GM18508 (cell line): ENCODE measurements at regions not wholly inside any gene's neighbourhood (a gene's known extent, or its start where the extent isn't known, plus 50 kb on each side); places are given as distances from the start of the nearest gene placed in this dataset.

Source experiments
- ATAC-seq: cut with Tn5 transposase; IDR thresholded peaks from one replicate; pipeline ENCODE4 v1.9.1; 2021; ENCODE audit warnings: moderate number of reproducible peaks; ENCODE audit not compliant: insufficient read depth, unreplicated experiment

DNA sequence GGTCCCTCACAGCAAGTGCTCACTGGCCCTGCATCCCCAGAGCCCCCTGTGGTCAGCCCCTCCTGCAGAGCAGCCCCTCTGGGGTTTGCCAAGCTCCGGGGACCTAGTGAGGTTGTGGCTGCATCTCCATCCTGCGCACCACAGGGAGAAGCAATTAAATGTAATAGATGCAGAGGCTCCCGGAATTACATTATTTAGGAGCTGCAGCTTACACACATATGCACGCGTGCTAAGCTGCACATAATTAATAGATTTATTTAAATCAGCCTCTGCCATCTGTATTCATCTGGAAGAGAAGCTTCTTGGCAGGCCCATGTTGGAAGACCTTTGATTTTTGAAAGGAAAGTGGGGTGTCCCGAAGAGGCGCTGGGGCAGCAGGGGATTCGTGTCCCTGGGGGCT lies 1271.5 kb downstream of the BRD1 start:
- ATAC-seq = no peak

DNA sequence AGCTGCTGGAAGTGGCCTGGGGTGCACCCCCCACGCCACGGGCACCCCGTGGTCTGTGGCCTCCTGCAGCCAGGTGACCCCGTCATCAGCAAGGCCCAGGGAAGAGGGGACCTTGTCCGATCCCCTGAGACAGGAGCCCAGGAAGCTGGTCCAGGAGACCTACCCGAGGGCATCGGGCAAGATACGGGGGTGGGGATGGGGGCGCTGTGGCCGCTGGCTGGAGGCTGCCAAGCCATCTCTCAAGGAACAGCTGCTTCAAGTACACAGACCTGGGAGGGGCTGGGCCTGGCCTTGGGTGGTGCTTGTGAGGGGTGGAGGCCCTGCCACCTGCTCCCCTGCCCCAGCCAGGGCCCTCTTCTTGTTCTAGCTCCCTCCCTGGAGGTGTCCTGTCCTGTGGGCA lies 1272.1 kb downstream of the BRD1 start:
- ATAC-seq = no peak

DNA sequence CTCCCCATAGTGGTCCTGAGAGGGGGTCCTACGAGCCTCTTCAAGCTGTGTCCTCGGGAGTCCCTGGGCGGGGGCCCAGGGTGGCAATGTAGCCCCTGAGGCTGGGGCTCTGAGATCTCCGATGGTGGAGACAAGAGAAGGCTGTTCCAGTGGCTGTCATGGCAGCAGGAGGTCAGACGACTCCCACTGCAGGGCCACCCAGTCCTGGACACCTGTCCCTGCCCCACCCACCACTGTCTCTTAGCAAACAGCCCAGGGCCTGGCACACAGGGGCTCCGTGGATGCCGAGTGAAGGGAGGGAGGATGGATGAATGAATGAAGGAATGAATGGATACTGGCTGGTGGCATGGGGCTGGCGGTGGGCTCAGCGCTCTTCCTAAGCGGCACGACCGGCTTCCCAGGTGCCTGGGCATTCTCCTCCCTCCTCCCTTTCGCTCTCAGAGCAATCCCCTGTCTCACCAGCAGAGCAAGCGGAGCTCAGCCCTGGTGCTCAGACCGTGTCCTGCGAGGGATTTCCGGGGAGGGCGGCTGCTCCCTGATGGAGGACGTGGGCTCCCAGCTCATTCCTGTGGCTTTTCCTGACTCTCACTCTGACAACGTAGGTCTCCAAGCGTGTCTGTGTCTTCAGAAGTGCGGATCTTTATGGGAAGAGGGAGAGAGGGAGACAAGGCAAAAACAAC lies 1272.6 kb downstream of the BRD1 start:
- ATAC-seq = no peak

DNA sequence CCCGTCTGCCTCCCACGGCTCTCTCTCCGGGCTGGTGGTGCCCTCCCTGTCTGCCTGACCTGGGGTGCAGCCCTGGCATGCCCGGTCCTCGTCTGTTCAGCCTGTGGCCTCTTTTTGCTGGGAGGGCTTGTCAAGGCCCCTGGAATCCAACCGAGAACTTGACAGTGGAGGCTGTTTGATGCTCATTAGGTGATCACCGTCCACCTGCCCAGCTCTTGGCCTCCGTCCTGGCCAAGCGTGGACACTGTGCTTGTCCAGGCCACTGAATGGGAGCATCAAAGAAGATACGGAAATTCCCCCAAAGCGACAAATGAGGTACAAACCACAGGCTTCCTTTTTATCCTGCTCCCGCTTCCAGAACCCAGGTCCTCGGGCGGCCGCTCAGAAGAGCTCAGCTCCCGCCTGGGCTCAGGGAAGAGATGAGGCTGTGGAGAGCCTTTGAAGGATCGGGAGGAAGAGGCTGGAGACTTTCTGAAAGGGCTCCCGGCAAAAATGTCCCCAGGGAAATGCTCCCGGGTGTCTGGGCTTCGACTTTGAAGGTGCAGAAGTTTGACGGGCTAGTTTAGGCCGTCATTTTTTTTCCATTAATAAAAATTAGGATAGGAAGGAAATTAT lies 1273.9 kb downstream of the BRD1 start:
- ATAC-seq = no peak

DNA sequence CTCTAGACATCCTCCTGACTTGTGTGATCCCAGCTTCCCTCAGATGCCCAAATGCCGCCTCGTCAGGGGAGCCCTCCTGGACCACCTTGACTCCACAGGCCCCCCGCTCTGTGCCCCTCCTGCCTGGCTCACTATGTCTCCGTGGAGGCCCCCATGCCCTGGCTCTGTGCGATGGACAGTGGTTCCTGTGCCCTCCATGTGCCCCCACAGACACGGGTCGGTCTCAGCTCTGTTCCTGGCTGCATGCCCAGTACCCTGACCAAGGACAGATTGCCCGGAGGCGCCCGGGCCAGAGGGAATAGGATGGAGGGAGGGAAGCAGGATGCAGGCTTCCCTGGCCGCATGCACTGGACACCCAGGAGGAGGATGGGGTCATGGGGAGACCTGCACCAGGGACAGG lies 1274.6 kb downstream of the BRD1 start:
- no peak for ATAC-seq

DNA sequence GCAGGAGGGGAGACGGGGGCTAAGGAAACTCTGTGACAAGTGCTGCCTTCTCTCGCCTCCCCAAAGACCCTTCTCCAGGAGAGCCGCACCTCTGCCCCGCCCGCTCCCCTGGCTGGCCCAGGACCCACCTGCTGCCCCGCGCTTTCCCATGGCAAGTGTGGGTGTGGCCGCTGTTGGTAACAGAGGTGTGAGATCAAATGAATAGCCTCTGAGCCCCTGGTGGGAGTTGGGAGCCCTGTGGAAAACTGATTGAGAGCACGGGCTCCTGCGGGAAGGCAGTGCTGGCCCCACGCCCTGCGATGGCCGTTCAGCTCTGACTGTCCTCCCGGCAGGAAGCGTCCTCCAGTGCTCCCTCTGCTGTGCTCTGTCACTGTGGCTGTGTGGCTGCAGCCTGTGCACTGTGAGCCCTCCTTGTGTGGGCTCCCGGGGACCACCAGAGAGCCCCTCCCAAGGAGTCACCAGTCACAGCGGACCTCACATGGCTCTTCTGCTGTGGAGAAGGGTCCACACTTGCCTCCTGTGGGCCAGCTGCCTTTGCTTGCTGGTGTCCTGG lies 1275.9 kb downstream of the BRD1 start:
- ATAC-seq = no peak

DNA sequence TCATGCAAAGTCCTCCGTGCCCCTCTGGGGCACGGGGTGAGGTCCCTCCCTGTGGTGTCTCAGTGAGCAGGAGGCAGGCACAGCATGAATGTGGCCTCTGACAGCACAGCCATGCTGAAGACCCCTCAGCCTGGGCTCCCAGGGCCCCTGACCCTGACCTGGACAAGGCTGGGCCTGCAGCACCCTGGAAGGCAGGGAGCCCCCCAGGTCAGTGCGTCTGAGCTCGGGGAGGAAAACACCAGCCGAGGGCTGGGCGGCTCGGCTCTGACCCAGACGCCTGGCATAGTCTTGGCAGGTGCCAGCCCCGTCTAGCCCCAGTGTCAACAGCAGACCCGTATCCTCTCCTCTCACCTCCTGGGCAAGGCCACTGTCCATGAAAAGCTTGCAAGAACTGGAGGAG lies 1276.6 kb downstream of the BRD1 start:
- no peak for ATAC-seq

DNA sequence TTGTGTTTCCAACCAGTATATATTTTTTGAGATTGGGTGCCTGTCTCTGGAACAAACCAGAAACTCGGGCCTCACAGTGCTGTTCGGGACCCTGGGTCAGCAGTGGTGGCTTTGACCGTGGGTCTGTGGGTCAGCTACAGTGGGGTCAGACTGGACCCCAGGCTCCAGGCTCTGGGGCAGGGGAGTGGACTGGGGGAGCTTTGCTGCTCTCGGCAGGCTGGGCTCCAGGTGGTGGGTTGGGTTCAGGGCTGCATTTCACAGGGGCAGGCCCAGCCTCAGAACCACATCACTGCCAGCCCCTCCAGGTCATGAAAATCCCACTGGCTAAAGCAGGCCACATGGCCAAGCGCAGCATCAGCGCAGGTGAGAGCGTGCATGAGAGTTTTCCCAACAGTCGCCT lies 1279.3 kb downstream of the BRD1 start:
- no peak for ATAC-seq

DNA sequence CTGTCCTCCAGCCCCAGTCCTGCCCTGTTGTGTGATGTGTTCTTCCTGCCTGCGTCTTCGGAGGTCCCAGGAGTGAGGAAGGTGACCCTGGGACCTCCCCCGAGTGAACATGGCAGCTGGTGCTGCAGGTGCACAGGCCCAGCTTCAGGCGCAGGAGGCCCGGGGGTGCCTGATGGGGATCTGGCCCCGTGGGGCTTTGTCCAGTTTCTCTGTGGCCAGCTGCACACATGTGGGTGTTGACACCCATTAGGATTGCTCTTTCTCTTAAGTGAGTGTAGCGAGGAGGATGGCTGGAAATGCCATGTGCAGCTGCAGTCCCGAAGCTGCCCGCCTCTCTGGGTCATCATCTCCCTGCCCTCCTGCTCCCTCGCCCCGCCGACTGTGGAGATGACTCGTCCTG lies 1279.7 kb downstream of the BRD1 start:
- no peak for ATAC-seq

DNA sequence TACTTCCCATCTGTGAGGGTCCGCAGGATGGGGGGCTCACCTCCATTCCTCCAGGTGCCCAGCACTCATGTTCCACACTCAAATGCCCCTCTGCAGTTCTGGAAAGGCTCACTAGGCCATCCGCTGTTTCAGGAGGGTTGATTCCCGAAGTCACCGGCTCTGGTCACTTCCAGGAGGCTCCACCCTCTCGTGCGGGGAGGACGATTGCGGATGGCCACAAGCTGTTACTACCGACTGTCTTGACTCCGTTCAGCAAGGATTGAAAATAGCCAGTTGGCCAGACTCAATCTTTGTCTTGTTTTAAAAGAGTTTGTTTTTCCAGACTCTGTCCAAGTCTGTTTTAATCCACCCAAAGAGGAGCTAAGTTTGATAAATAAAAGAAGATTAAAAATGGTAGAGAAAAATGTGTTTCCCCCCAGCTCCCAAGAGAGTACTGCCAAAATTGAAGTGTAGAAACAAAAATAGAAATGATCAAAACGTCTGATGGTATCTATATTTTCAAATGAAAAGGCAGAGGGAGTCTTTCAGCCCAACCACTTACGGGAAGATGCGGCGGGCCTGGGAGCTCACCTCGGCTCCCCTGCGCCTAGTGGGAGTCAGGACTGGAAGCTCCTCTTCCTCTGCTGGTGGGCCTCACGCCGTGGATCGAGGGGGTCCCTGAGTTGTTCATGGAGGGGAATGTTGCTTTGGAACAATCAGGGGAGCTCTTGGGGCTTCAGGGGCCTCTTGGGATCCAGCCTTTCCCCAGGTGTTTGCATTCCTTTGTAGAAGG lies 1280.8 kb downstream of the BRD1 start:
- ATAC-seq = no peak

DNA sequence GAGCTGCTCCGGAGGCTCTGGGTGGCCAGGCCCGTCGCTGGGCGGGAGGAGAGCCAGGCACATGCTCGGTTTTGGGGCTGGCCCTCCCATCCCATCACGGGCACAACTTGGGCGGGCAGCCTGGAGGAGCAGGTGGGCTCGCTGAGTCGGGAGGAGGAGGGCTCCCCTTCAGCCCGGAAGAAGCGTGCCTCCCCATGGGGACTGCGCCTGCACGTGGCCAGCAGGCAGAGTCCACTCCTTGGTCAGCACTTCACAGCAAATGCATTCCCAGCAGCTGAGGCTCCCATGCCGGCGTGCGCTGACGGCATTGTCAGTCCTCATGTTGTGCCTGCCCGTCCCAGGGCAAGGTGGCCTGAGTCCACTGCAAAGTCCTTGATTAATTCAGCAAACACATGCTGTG lies 1281.7 kb downstream of the BRD1 start:
- no peak for ATAC-seq

DNA sequence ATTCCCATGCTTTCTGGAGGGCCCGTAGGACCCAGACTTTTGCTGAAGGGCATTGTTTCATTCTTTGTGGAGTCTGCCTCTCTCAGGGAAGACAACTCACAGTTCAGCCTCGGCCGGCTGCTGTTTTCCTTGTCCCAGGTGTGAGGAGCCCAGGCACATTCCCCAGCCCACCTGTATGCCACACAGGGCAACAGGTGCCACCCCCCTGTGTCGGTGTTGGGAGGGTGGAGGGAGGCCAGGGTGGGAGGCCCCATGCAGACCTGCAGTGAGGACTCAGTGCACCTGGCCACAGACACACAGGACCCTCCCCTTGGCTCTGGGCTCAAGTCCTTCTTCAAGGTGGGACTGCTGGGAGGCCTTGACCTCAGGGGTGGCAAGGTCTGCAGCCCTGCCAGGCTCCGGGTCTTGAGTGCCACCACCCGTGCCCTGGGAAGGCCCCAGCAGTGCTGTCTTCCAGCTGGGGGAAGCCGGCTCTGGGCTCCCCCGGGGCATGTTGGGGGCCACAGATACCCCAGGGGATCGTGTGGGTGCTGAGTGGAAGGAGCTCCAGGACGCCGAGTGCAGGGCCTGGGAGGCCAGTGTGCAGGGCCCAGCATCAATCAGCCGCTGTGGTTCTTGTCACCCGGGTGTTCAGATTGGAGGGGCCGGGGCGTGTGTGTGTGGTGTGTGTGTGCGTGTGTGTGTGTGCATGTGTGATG lies 1286.1 kb downstream of the BRD1 start:
- no peak for ATAC-seq

DNA sequence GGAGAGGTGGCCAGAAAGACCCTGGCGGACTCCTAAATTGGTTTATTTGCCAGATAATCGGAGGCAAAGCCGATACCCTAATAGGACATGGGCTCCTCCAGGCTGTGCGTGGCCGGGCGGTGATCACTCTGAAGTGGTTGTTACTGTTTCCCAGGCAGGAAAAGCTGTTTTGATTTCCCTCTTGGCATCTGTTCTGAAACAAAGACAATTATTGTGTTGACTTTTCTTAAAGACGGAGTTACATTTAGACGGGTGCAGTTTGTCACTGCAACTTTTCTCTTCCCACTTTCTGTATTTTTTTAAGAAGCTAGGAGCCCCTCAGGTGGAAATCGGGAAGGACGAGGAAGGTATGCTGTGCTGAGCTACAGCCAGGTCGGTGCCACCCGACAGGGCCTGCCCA lies 1288.4 kb downstream of the BRD1 start:
- no peak for ATAC-seq

DNA sequence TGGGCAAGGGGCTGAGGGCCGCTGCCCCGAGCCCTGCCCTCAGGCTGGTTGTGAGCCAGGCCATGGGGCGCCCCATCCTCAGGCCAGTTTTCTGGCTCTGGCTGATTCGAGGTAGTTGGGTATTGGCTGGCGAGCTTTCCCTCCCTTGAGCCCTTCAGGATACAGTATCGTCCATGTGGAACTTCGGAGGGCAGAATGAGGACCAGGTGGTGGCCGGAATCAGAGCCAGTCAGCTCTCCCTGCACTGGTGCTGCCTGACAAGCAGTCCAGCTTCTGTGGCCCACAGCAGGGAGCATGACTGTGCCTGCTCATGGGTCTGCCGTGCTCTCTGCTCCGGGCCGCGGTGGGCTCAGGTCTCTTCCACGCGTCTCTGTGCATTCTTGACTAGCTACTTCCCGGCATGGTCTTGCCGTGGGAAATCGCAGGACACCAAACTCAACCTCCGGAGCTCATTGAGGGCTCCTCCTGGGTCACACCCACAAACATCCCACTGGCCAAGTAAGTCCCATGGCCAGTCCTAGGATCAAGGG lies 1289.3 kb downstream of the BRD1 start:
- ATAC-seq = no peak

DNA sequence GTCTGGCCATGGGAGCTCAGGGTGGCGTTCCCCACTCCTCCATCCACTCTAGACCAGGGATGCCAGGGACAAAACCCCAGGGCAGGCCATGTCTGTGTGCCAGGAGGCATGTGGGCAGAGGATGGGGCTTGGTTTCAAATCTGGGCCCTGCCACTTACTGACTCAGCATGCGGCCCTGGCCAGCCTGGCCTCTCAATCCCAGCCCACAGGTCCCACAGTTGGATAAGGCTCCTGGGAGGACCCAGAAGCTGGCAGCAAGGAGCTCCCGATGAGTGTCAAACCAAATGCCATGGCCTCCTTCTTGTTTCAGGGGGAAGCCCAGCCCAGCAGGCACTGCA lies 1290.4 kb downstream of the BRD1 start:
- ATAC-seq = no peak

DNA sequence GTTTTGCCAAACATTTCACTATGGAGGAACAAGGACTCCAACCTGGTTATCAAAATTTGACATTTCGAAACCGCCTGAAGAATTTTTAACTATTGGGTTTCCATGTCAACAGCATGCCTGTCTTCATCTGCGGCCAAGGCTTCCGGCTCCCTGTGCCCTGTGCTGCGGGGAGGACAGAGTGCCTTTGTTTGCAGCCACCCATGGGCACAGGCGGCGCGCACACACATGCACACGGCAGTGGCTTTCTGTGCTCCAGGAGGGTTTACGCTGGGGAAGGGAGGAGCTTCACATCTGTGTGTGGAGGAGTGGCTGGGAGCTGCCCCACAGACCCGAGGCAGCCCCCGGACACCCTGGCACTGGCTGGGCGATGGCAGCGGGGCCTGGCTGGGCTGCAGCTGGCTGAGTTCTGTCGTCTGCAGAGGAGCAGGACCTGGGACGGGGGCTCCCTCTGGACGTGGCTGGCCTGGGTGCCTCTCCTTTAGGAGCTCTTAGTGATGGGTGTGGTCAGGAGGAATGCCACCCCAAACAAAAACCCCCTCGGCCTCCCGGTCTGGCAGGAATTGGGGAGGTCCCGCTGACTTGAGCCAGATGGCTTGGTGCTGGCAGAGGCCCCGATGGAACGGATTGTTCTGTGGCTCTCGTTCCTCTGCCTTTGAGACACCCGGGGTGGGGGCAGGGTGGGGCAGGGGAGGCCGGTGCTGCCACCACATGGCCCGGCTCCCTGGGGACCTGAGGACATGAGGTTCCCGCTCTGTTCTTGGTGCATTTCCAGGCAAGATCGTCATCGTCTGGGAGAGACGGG lies 1290.9 kb downstream of the BRD1 start:
- no peak for ATAC-seq

DNA sequence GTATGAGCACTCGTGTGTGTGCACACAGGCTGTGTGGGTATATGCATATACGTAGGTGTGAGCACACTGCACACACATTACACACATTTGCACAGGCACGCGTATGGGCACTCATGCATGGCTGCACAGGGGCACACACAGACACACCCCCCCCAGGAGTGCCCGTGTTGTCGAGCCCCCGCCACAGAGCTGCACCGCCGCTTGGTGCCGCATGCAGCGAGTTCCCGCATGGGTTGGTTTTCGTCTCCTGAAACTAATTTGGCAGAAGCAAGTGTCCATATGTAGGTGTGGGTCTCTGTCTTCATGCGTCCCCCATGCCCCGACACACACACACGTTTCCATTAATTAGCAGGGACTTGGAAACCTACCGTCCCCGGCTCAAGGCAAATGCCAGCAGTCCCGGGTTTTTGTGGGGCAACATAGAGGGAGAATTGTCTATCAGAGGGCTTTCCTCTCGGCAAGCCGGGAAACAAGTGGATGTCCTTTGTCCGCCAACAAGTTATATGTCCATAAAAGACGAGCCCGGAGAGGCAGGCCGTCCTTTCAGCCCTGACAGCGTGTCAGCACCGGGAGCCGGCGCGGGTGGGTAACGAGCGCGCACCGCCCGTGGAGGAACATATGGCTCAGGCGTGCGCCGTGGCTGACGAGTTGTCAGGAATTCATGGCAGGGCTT lies 1291.7 kb downstream of the BRD1 start:
- ATAC-seq = no peak

DNA sequence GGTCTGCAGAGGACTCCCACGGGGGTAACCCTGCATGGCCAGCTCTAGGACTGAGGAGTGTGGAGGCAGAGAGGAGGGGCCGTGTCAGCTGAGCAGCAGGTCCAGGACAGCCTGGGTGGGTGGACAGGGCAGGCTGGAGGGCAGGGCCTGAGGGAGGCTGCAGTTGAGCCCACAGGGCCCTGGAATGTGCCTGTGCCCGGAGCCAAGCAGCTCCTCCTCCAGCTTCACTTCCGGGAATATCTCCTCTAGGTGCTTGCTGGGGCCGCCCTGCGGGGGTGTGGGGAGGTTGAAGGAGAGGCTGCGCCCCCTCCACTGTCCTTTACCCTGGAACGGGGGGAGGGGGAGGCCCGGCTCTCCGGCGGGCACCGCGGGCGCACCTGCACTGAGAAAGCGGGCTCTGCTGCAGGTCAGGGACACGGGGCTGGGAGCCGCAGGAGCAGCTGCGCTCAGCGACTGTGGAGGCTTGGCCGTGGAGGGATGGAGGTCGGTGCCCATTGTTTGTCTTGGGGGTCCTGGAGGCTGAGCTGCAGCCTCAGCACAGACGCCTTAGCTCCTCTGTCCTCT lies 1293.2 kb downstream of the BRD1 start:
- ATAC-seq = no peak

DNA sequence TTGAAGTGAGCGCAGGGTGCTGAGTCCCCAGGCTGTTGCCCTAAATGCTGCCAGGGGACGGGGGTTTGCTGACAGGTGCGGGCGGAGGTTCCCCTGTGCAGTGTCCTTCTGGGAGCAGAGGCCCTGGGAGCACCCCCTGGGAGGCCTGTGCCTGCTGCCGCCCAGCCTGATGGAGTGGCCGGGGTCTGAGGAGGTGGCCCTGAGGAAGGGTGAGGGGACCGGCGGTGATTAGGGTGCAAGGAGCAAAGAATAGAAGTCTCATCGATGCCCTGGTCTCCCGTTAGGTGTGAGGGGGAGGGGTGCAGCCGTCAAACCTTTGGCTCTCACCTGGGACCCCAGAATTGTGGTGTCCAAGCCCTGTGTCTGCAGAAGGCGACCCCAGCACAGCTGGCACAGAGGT lies 1294.7 kb downstream of the BRD1 start:
- no peak for ATAC-seq
